Calu3 (cell line): ENCODE measurements at regions not wholly inside any gene's neighbourhood (a gene's known extent, or its start where the extent isn't known, plus 50 kb on each side); places are given as distances from the start of the nearest gene placed in this dataset.

Source experiments
- BruUV-seq: library from RNA; stranded (reverse); fragments of 400-500 nt; replicated peaks from 2 replicates; lab custom pipeline; 2021; lab: Mats Ljungman, UMichigan
- CTCF ChIA-PET: fragments of 300-600 bp; sonication (Branson Sonifier 250); formaldehyde crosslinking; loops from one replicate; lab custom pipeline; 2022; ENCODE audit warnings: antibody characterized with exemption; lab: Charles Lee
- DNase-seq: peaks from one replicate; pipeline ENCODE4 v3.0.0; 2022
- H3K27ac Mint-ChIP-seq: one replicate; pipeline ENCODE4 v1.8.0; 2022; ENCODE audit warnings: mixed read lengths; ENCODE audit not compliant: unreplicated experiment
- H3K27me3 Mint-ChIP-seq: one replicate; pipeline ENCODE4 v1.8.0; 2022; ENCODE audit warnings: mixed read lengths; ENCODE audit not compliant: unreplicated experiment
- H3K36me3 Mint-ChIP-seq: one replicate; pipeline ENCODE4 v1.8.0; 2022; ENCODE audit warnings: mild to moderate bottlenecking, moderate library complexity, mixed read lengths; ENCODE audit not compliant: insufficient read depth, unreplicated experiment
- H3K4me1 Mint-ChIP-seq: one replicate; pipeline ENCODE4 v1.8.0; 2022; ENCODE audit warnings: mild to moderate bottlenecking, low read depth, mixed read lengths; ENCODE audit not compliant: unreplicated experiment
- H3K4me3 Mint-ChIP-seq: one replicate; pipeline ENCODE4 v1.8.0; 2022; ENCODE audit warnings: mild to moderate bottlenecking, low read depth, moderate library complexity, mixed read lengths; ENCODE audit not compliant: unreplicated experiment
- H3K9me3 Mint-ChIP-seq: one replicate; pipeline ENCODE4 v1.8.0; 2022; ENCODE audit warnings: low read depth, mixed read lengths; ENCODE audit not compliant: unreplicated experiment
- CTCF ChIP-seq: fragments of 200-600 bp; IDR thresholded peaks from one replicate; pipeline ENCODE4 v1.8.0; 2022; ENCODE audit warnings: antibody characterized with exemption; ENCODE audit not compliant: unreplicated experiment
- intact Hi-C: fragments of 100-400 bp; cut with micrococcal nuclease; formaldehyde crosslinking; loops from one replicate; pipeline ENCODE4 v1.10.0; 2022; ENCODE audit not compliant: unreplicated experiment

- Mint-ChIP-seq H3K4me1 (no peaks in the 10 kb centered on the region), H3K27me3 (no peaks in the 10 kb centered on the region), H3K4me3 (no peak overlapping the region), H3K9me3 (no peaks in the 10 kb centered on the region), H3K27ac (no peak overlapping the region), H3K36me3 (no peaks in the 10 kb centered on the region)
- no peak for TF ChIP-seq CTCF
- intact Hi-C loops = loop anchor here (10.0 kb wide), 1 partner anchor 780 kb away; no protein-coding TSS in a partner anchor
- no TSS peak for BruUV-seq
- no peak for DNase-seq
- CTCF ChIA-PET = interaction anchor here (0.7 to 0.8 kb wide), 3 partner anchors 8 to 174 kb away, joined by 3 to 9 read pairs (median 5); no protein-coding TSS in a partner anchor
Observed at GRCh38 chr5:167264348-167264747, 1027.1 kb upstream of the WWC1 start.

- Mint-ChIP-seq H3K4me3 (no peak overlapping the region), H3K4me1 (no peaks in the 10 kb centered on the region), H3K27ac (no peak overlapping the region), H3K27me3 (no peaks in the 10 kb centered on the region), H3K36me3 (no peaks in the 10 kb centered on the region), H3K9me3 (no peaks in the 10 kb centered on the region)
- intact Hi-C loops = loop anchor here (10.0 kb wide), 1 partner anchor 776 kb away; no protein-coding TSS in a partner anchor
- CTCF ChIA-PET = no interaction called here
- TF ChIP-seq CTCF = no peak
- no peak for DNase-seq
- no TSS peak for BruUV-seq
Observed at GRCh38 chr5:167268337-167268736, 1023.1 kb upstream of the WWC1 start.

- no peak for DNase-seq
- intact Hi-C loops = loop anchor here (10.0 kb wide), 1 partner anchor 776 kb away; no protein-coding TSS in a partner anchor
- H3K36me3 Mint-ChIP-seq = no peaks in the 10 kb centered on the region
- H3K4me3 Mint-ChIP-seq = no peak overlapping the region
- BruUV-seq = no TSS peak
- H3K27me3 Mint-ChIP-seq = no peaks in the 10 kb centered on the region
- no peaks in the 10 kb centered on the region for H3K9me3 Mint-ChIP-seq
- no peaks in the 10 kb centered on the region for H3K4me1 Mint-ChIP-seq
- H3K27ac Mint-ChIP-seq = no peak overlapping the region
- CTCF ChIA-PET = no interaction called here
- no peak for TF ChIP-seq CTCF
Observed at GRCh38 chr5:167269146-167269545, 1022.3 kb upstream of the WWC1 start.

- DNase-seq = no peak
- Mint-ChIP-seq H3K27me3 (no peaks in the 10 kb centered on the region), H3K9me3 (no peaks in the 10 kb centered on the region), H3K27ac (no peak overlapping the region), H3K4me1 (no peaks in the 10 kb centered on the region), H3K36me3 (no peaks in the 10 kb centered on the region), H3K4me3 (no peak overlapping the region)
- no TSS peak for BruUV-seq
- TF ChIP-seq CTCF = no peak
- intact Hi-C loops = no loop called here
- CTCF ChIA-PET = interaction anchor here (0.7 to 1.0 kb wide), 2 partner anchors 9 to 948 kb away, joined by 3 read pairs; no protein-coding TSS in a partner anchor
Observed at GRCh38 chr5:167271081-167271480, 1020.4 kb upstream of the WWC1 start.
